ENCODE measurements at regions not wholly inside any gene's neighbourhood (a gene's known extent, or its start where the extent isn't known, plus 50 kb on each side); places are given as distances from the start of the nearest gene placed in this dataset.

DNA sequence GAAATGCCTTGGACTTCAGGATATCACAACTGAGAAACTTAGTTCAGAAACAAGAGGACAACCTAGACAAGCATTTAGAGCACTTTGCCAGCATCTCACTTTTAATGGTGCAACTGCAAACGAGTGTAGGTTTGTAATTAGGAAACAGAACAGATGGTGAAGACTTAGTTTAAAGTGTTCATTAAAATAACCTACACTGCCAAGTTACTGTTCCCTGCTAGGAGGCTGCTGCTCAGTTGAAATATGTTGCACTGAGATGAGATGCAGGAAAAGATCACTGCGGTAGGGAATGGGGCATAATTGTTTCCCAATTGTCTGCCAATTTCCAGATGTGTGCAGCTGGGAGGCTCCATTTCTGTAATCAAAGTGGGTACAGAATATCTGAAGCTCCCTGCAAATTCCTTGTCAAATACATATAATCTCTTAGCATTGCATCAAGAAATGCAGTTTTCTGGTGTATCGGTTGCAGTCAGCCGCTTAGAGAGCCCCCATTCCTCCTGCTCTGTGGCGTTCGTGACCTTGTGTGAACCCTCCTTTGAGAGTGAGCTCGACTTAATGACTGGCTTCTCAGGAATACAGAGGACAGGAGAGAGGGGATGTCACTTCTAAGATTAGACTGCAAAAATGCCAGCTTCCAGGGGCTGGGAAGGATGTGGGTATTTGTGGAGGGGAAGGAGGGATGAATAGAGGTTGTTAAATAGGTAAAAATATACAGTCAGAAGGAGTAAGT lies 448.9 kb downstream of the MED10 start:
- DNase-seq: no peak

DNA sequence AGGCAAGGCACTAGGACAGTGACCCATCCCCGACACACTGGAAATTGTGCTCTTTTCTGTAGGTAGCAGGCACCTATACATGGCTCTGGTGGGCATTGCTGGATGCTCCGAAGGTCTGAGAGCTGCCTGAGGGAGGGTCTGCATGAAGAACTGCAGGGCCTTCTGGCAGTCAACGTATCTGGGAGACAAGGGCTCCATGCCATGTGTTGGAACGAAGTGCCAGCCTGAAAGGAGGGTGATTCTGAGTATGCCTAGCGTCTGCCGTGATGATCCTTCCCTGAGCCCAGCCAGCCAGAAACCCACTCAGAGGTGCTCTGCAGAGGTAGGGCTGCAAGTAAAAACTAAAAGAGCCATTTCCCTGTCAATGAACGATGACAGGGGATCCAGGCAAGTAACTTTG lies 453.2 kb downstream of the MED10 start:
- DNase-seq: no peak

DNA sequence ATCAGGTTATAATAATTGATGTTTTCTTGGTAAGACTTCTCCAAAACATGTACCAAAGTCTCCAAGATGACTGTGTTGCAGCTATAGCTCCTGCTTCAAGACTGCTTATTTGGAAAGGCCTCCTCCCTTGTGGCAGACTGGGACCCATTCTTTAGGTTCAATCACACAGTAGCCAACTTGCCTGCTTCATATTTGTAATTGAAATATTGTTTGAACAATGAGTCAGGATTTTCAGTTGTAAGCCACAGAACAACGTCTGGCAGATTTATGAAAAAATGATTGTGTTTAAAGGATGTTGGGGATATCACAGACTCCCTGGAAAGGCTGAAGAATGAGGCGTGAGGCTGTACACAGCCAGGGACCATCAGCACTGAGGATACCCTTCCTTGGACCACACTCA lies 458.9 kb downstream of the MED10 start:
- no peak for DNase-seq

DNA sequence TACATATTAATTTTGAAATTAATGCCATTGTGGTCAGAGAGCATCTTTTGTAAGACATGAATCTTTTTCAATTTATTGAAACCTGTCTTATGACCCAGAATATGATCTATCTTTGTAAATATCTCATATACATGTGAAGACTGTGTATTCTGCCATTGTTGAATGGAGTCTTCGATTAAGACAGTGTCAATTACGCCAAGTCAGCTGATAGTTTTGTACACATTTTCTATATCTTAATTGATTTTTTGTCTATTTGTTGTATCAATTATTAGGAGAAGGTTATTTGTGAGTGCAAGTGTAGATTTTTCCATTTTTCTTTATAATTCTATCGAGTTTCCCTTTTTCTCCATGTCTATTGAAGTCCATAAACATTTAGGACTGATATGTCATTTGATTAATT lies 471.6 kb downstream of the MED10 start:
- DNase-seq: no peak

DNA sequence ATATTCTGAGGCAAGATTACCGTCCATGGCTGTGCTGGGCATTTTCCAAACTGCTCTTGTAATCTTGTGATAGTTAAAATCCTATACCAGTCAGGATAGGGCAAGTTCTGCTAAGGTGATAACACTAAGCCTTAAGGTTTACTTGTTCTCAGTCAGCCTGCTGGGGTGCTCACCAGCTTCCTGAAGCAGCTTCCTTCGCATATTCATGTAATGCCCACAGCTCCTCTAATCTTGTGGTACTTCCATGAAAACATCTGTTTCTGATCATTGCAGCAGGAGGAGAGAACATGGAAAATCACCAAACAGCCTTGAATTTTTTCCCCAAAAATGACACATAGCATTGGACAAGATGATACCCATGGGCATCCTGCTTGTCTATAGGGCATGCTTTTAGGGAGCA lies 473.2 kb downstream of the MED10 start:
- no peak for DNase-seq

DNA sequence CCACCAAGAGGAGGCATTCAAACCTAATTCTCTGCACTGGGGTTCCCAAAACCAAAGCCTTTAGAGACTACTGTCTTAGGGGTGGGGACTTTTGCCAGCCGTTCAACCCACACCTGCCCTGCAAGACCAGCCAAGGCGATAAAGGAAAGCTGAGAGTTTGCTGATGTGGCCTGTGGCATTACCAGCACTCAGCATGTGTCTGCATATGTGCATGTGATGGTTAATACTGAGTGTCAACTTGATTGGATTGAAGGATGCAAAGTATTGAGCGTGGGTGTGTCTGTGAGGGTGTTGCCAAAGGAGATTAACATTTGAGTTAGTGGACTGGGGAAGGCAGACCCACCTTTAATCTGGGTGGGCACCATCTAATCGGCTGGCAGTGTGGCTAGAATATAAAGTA lies 474.2 kb downstream of the MED10 start:
- no peak for DNase-seq

DNA sequence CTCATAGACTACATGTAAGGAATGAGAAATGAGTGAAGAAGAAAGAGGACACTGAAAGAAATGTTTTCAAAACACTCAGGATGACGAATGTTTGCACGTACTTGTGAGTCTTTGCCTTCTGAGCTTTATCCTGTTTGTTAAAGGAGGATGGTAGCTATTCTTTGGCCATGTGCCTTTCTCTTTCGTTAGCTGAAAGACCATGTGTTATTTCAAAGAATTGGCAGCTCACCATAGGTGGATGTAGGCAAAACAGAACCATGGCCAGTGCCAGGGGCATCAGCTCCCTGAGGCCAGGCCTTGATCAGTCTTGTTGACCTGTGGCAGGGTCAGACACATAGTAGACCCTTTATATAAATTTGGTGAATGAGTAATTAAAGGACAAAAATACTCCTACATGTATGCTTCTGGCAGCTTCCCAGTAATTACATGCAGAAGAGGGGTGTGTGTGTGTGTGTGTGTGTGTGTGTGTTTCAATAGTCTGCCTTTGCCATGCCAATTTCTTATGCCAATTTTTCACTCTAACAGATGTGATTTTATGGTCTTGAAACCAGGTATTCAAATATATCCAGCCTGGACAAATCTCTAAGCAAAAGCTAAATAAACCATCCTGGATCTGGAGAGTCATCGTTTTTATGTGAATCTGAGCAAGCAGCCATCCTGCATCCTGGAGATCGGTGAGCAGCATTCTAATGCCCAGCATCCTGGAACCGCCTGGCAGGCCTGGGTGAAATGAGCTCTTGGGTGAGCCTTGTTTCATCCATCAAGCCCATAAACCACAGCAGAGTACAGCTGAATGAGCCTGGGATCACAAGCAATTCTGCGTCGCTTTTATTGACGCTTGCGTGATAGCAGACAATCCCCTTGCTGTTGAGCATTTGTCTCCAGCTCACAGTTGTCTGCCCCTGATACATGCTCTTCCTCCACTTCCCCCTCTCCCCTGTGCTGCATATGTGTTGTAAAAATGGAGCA lies 475.4 kb downstream of the MED10 start:
- DNase-seq: no peak

DNA sequence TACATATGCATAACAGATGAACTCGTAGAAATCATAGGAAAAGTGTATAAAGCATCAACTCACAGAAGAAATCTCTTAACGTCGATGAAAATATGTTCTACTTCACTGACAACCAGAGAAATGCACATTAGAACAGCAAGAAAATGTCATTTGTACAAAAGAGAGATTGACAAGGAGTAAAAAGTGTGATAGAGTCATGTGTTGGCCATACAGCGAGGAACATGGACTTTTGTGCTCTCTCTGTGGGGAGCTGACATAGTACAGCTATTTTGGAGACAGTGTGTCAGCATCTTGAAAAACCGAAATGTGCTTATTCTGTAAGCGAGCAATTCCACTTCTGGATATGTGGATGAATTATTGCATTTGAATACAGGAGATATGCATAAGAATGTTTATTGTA lies 477.9 kb downstream of the ICE1 start:
- no peak for DNase-seq

DNA sequence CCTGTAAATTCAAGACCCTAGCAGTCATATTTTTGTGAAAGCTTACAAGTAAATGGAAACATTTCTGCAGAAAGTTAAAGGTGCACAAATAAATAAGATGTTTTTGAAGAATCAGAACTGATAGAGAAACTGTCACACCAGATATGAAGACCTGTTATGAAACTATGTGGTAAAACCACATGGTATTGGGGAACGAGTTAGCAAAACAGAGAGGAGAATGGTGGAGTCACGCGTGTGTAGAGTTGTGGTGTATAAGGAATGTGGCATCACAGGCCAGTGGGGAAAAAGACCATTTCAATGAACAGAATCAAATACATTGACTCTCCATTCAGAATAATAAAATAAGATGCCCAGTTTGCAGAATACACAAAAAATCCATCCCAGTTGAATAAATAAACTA lies 477.2 kb downstream of the ICE1 start:
- no peak for DNase-seq

DNA sequence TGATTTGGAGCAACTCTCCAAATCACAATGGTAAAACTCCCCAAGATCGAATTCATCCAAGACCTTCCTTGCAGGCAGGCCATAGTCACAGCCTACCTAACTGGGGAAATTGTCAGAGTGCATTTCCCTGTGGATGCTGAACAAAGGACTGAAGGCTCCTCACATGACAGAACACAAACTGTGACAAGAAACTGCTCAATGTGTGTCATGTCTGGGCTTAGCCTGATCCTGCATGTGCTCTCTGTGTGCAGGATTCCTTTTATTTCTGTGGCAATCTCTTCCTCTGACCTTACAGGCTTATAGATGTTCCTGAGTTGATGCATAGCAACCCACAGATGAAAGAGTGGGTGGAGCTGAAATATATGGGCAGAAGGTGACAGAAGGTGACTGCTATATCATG lies 465.8 kb downstream of the ICE1 start:
- DNase-seq: no peak

DNA sequence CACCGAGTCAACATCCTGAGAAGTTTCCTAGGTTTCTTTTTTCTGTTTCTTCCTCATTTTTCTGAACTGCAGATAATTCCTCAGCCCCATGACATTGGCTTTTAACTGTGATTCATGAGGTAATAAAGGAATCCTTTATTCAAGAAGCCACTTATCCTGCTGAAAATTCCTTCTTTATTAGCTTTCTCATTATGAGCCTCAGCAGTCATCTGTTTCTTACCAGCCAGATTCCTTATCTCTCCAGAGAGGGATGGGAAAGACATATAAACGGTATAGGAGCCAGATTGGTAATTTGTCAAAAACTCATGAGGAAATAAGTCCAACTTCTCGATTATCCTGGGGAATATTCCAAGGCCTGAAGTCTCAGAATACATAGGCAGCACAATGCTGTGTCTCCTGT lies 465.4 kb downstream of the ICE1 start:
- DNase-seq: no peak

DNA sequence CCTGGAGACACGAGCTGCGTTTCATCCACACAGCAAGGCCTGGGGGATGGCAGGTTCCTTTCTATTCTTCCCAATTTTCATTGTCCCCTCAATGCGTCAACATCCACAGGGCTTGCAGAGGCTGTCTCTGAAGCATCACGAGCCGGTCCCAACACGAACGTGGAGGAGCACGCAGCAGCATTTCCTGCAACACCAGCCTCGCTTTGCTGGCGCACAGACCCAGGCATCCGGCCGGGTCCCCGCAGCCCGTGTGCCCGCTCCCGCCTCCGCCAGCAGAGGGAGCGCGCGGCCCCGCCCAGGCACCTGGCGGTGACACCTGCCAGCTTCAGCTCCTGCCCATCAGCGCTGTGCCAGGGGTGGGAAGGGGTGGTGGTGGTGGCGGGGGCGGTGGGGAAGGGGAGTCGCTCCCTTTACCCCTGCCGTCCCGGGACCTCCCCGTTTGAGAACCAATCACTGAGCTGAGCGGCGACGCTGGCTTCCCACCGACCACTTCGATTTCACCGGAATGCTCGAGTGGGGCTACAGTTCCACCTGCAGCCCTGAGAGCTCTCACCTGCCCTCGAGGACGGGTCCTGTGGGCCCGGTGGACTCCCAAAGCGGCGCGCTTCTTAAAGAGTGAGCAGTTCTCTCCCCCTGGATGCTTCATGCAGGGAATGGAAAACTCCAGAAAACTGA lies 464.5 kb downstream of the ICE1 start:
- no peak for DNase-seq

DNA sequence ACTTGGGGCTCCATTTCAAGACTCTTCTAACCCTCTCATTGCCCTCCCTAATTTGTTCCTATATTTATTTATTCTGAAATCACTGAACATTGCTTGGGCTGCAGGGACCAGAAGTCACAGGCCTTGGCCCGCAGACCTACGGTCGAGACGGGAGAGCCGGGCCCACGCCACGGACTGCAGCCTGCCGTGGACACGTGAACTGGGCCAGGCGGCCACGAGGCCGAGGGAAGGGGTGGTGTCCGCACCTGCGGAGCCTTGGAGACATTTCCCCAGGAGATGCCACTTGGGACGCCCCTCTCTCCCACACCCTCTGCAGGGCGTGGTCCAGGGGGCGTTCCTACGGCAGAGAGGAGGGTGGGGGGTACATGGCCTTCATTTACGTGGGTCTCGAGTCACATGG lies 463.9 kb downstream of the ICE1 start:
- DNase-seq: no peak

DNA sequence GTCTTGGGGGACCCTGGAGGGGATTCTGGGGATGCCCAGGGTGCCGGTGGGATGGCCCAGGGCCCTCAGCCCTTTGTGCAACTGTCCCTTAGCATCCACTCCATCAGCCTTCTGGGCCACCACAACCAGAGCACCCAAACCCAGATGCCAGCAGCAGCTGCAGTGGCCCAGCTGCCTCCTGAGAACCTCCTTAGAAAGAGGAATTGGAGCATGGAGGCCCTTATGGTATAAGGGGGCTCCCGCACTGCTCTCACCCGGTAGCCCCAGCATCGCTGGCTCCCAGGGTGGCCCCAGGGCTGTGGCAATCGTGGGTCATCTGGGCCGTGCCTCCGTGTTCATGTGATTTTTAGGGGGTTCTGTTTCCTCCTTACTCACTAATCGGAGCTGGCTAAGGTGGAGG lies 463.3 kb downstream of the ICE1 start:
- no peak for DNase-seq

DNA sequence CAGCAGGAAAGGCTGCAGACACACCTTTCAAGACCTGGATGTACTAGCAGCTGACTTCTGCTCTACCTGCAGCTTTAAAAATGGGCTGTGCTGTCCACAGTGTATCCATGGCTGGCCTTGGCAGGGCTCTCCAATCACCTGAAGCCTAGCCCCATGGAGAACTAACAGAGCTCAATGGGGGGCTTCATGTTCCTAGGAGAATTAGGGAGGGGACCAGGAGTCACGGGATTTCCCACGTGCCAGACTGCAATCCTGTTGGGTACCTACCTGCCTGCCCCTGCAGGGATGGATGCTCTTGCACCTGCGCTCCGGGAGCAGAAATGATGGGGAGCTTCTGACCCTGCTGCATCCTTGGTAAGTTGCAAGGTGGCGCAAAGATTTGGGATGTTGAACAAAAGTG lies 462.1 kb downstream of the ICE1 start:
- DNase-seq: no peak

DNA sequence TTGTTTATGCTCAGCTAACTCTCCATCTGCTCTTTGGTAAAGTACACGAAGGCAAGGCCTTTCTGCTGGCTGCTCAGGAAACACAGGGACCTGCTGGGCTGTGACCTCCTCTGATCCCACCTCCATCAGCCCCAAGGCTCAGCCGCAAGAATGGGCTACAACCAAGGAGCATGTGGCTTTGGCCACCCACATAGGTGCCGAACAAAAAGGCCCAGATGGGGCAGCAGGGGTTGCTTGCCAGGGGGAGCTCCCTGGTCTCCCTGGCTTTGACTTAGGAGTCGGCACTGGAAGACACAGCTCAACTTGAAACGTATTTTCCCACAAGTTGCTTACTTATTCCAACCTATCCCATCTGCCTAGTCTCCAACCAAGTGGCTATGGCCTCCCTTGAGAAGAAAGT lies 461.1 kb downstream of the ICE1 start:
- no peak for DNase-seq

DNA sequence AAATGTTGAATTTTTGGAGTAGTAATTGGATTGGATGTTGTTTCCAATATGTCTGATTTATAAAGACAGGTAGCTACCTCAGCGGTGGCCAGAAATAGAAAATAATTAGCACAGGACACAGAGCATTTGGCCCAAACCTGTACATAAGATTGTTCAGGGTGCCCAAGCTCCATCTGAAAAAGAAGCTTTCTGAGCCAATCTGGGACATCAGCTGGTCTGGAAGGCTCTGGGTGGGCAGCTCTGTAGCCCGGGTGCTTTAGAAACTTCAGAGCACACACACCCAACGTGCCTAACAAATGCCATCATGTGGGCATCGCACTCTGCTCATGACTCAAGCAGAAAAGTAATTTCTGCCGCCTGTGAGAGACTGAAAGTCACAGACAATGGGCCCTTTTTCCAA lies 460.7 kb downstream of the ICE1 start:
- peak in 1 of 2 experiments; percentile 81 for DNase-seq

DNA sequence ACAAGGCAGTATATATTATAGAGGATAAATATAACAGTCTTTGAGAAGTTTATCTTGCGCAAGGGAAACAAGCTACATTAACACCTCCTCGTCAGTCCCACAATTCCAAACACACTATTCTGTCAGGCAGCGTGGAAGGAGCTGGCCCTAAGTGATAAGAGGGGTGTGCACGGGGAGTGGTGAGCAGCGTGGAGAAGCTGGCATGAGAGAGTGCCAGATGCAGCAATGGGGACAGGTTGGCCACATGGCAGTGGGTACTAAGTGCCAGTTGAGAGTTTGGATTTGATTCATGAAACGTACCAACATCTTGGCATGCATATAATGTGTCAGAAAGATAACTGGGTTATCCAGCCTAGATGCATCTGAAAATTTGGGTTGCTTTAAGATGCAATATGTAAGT lies 460.2 kb downstream of the ICE1 start:
- DNase-seq: peak; percentile 32 to 81

DNA sequence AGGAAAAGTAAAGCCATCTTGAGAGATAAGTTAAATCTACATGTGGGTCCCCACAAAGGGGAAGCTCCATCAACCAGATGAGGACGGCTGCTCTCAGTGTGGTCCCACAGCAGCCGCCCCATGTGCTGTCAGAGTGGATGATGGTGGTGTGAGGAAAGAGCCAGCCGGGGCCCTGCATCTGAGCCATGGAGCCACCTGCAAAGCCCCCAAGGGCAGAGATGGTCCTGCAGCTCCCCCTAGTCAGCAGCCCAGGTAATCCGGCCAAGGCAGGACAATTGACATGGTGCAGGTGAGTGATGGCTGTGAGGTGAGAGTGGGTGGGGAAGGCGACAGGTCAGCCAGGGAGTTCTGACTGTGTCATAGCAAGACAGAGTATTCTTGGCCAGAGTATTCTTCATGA lies 458.8 kb downstream of the ICE1 start:
- DNase-seq: no peak

DNA sequence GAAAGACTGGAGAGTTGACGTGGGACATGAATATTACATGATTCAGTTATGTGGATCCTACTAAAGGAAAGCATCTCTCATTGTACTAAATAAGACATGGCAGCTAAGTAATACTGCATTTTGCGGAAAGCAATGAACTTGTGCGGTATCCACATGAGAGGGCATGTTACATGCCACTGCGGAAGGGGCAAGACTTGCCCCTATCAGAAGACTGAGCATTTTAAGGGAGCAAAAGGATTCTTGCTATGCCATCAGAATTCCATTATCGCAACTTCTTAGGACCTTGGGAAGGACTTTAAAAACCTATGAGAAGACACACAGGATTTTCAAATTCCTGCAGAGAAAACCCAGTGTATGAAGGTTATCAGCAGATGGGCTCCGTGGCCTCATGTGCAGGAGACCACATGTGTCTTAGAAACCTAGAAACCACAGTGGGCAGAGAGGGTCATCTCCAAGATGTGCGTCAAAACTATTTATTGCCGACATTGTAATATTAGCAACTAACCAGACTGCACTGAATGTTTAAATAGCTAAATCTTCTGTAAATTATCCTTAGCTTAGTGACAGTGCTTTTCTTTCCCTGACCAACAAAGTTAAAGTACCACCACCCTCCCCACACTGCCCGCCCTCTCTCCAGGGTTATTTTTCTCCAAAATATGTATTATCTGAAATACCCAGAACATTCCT lies 457.7 kb downstream of the ICE1 start:
- DNase-seq: no peak

DNA sequence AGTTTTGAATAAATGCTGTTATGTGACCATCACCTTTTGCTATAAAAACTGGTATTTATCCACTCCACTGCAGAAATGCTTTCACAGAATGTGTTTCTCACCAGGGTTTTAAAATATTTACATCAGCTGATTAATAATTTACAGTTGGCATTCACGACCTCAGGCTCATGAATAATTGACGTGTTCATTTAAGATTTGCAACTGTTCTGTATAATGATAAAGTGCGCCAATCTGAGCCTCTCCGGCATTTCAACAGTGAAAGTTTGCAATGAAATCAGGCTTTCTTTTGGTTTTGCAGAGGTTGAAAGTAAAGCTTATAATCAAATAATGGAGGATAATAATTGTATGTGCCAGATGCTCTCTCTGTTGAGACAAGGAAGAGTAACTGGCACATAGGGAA lies 434.9 kb downstream of the ICE1 start:
- DNase-seq: no peak

DNA sequence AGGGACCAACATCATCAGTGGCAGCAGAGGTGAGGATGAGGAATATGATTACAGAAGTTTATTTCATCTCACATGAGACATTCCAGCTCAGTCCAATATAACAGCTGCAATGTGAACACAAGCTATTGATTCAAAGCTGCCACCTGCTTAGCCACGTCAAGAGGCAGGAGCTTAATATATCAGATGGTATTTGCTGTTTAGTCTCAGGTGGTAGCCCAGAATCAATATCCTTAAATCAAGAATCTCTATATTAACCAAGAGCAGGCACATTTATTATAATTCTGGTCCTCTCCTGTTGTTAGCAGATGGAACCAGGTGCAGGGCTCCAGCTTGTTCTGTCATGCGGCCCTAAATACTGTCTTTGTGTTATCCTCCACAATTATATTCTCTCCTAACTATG lies 431.6 kb downstream of the ICE1 start:
- no peak for DNase-seq

DNA sequence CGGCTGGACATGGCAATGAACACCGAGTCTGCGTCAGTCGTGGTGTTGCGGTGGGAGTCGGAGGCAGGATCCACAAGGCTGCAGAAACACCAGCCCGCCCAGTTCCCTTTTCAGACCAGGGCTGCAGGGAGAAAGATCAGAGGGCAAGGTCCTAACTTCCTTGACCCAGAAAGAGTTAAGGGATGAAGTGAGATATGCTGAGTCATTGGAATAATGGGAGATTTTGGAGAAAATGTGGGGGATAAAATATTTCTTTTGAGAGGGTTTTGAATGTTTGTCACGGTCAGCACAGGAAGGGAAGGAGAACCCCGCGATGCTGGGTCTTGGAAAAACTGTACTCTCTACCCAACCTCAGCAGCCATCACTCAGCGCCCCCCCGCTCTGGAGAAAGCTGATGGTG lies 416.0 kb downstream of the ICE1 start:
- no peak for DNase-seq
